HG03521 (cell line): ENCODE measurements at regions not wholly inside any gene's neighbourhood (a gene's known extent, or its start where the extent isn't known, plus 50 kb on each side); places are given as distances from the start of the nearest gene placed in this dataset.
"Not testable (repeated sequence)": the region's sequence is repeated elsewhere in the genome, so short reads cannot be mapped to it uniquely, and the experiment has no call there.

Experiments used
- ATAC-seq: cut with Tn5 transposase; IDR thresholded peaks from one replicate; pipeline ENCODE4 v1.9.1; 2021; ENCODE audit warnings: mild to moderate bottlenecking, moderate library complexity; ENCODE audit not compliant: unreplicated experiment

GRCh38 chr2:204401114-204401513, 144.2 kb upstream of the PARD3B start:
- no peak for ATAC-seq

GRCh38 chr2:204407204-204408014, 137.9 kb upstream of the PARD3B start:
- ATAC-seq, result no peak

GRCh38 chr2:204412782-204413181, 132.5 kb upstream of the PARD3B start:
- not testable (repeated sequence) for ATAC-seq

- no peak for ATAC-seq
Observed at GRCh38 chr2:204415406-204416181, 129.7 kb upstream of the PARD3B start.

GRCh38 chr2:204416236-204416635, 129.0 kb upstream of the PARD3B start:
- ATAC-seq, result no peak

- no peak for ATAC-seq
Observed at GRCh38 chr2:204425821-204426220, 119.5 kb upstream of the PARD3B start.

- ATAC-seq, result no peak
Observed at GRCh38 chr2:204428675-204429074, 116.6 kb upstream of the PARD3B start.

- no peak for ATAC-seq
Observed at GRCh38 chr2:204431529-204431928, 113.7 kb upstream of the PARD3B start.

GRCh38 chr2:204432196-204432595, 113.1 kb upstream of the PARD3B start:
- ATAC-seq, result no peak

GRCh38 chr2:204434660-204435462, 110.4 kb upstream of the PARD3B start:
- ATAC-seq, result no peak

GRCh38 chr2:204436230-204436629, 109.0 kb upstream of the PARD3B start:
- no peak for ATAC-seq

- ATAC-seq, result no peak
Observed at GRCh38 chr2:204437408-204437807, 107.9 kb upstream of the PARD3B start.

GRCh38 chr2:204437815-204438756, 107.2 kb upstream of the PARD3B start:
- ATAC-seq, result no peak

GRCh38 chr2:204441316-204441715, 104.0 kb upstream of the PARD3B start:
- ATAC-seq, result no peak

- no peak for ATAC-seq
Observed at GRCh38 chr2:204445149-204445548, 100.1 kb upstream of the PARD3B start.

- no peak for ATAC-seq
Observed at GRCh38 chr2:204447722-204448121, 97.6 kb upstream of the PARD3B start.

- no peak for ATAC-seq
Observed at GRCh38 chr2:204449977-204450376, 95.3 kb upstream of the PARD3B start.

- ATAC-seq, result no peak
Observed at GRCh38 chr2:204451766-204452165, 93.5 kb upstream of the PARD3B start.

GRCh38 chr2:204452464-204453023, 92.7 kb upstream of the PARD3B start:
- ATAC-seq, result no peak

- ATAC-seq, result no peak
Observed at GRCh38 chr2:204453730-204454167, 91.5 kb upstream of the PARD3B start.
